ENCODE measurements at regions not wholly inside any gene's neighbourhood (a gene's known extent, or its start where the extent isn't known, plus 50 kb on each side); places are given as distances from the start of the nearest gene placed in this dataset.

GRCh38 chr20:11391591-11391990 is 526.1 kb upstream of the BTBD3 start:
- H3K27ac ChIP-seq (ENCODE audit: low read depth in 2 of 2, low read length in 1 of 2) = no peak overlapping the region
- no peaks in the 10 kb centered on the region for H3K9me2 ChIP-seq
- H4K20me1 ChIP-seq (ENCODE audit: insufficient read depth) = no peaks in the 10 kb centered on the region
- DNase-seq = no peak
- H3K4me3 ChIP-seq (ENCODE audit: low read depth in 2 of 2, low read length in 1 of 2) = no peak overlapping the region
- CTCF ChIA-PET = no interaction called here
- POLR2A ChIA-PET = no interaction called here
- TF ChIP-seq REST (IDR thresholded peaks at IDR 0.05; ENCODE audit: low read depth, low read length) (no peak), YY1 (IDR thresholded peaks at IDR 0.05; ENCODE audit: low read depth) (no peak), FOXM1 (IDR thresholded peaks at IDR 0.05; ENCODE audit: low read depth) (no peak), EP300 (IDR thresholded peaks at IDR 0.05; ENCODE audit: borderline replicate concordance in 1 of 2, low read depth in 1 of 2, low read length in 1 of 2) (no peak), RFX5 (IDR thresholded peaks at IDR 0.05; ENCODE audit: low read length) (no peak), PBX3 (IDR thresholded peaks at IDR 0.05) (no peak), RCOR1 (IDR thresholded peaks at IDR 0.05; ENCODE audit: low read length) (no peak), USF2 (IDR thresholded peaks at IDR 0.05; ENCODE audit: borderline replicate concordance, low read depth, low read length) (no peak), EZH2phosphoT487 (IDR thresholded peaks at IDR 0.05; ENCODE audit: borderline replicate concordance, low read depth) (no peak), MEF2A (IDR thresholded peaks at IDR 0.05; ENCODE audit: borderline replicate concordance, low read depth) (no peak), NRF1 (IDR thresholded peaks at IDR 0.05; ENCODE audit: low read depth, low read length) (no peak), CHD2 (IDR thresholded peaks at IDR 0.05; ENCODE audit: low read length, partially characterized antibody) (no peak), FOSL2 (IDR thresholded peaks at IDR 0.05; ENCODE audit: borderline replicate concordance, low read depth) (no peak), MXI1 (IDR thresholded peaks at IDR 0.05; ENCODE audit: low read depth, low read length) (no peak), MAX (IDR thresholded peaks at IDR 0.05; ENCODE audit: low read depth) (no peak), RAD21 (IDR thresholded peaks at IDR 0.05; ENCODE audit: low read length) (no peak), NFIC (IDR thresholded peaks at IDR 0.05; ENCODE audit: borderline replicate concordance) (no peak), FOXJ3 (CRISPR knock-in tag; IDR thresholded peaks at IDR 0.05) (no peak), TEAD4 (IDR thresholded peaks at IDR 0.05; ENCODE audit: borderline replicate concordance, insufficient read depth) (no peak), SMC3 (IDR thresholded peaks at IDR 0.05; ENCODE audit: low read depth, low read length) (no peak)
- H3K9ac ChIP-seq = no peak overlapping the region
- no peaks in the 10 kb centered on the region for H3K27me3 ChIP-seq (ENCODE audit: insufficient read depth)
- peaks cover 7% of the 10 kb centered on the region for H3F3A ChIP-seq (replicated peaks; ENCODE audit: insufficient read depth)
- H3K4me2 ChIP-seq = no peak overlapping the region
- no peaks in the 10 kb centered on the region for H3K4me1 ChIP-seq (ENCODE audit: control insufficient read depth in 1 of 2, insufficient read depth in 2 of 2, low read depth in 1 of 2, low read length in 1 of 2)
- WGBS (ENCODE audit: low lambda C conversion rate) = 10% methylated on average over 2 of the region's 2 CpGs
- H3K9me3 ChIP-seq = no peaks in the 10 kb centered on the region
- H3K79me2 ChIP-seq (ENCODE audit: insufficient read depth) = no peaks in the 10 kb centered on the region
- no peak overlapping the region for H2AFZ ChIP-seq (ENCODE audit: low read depth)
- no peaks in the 10 kb centered on the region for H3K36me3 ChIP-seq (replicated peaks in 1 of 2; ENCODE audit: control insufficient read depth in 1 of 2, insufficient read depth in 2 of 2, low read length in 1 of 2)
